ENCODE measurements at regions not wholly inside any gene's neighbourhood (a gene's known extent, or its start where the extent isn't known, plus 50 kb on each side); places are given as distances from the start of the nearest gene placed in this dataset.
"Not testable (repeated sequence)": the region's sequence is repeated elsewhere in the genome, so short reads cannot be mapped to it uniquely, and the experiment has no call there.

DNA sequence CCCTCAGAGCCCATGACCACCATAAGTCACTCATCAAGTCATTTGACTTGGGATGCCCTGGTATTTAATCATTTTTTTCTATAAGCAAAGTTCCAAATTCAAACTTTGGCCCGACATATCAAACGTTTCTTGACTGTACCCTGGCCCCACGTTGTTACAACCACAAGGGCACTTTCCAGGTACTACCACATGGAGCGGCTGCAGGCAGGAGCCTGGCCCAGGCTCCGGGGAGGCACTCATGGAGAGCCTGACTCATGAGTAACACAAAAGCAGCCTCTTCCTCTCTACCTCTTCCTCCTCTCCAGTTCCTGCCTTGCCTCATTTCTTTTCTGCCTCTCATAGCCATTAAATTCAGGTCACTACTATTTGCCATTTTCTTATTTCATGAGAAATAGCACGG lies 87.2 kb downstream of the CDRT15L2 start:
- not testable (repeated sequence) for H3K36me3 Mint-ChIP-seq (ENCODE audit: insufficient read depth in 1 of 3, low read depth in 3 of 3); H2BK20ac ChIP-seq (ENCODE audit: low read depth, low read length, poor library complexity, severe bottlenecking)
- no CpG with 5 or more reads among the region's 6 CpGs for WGBS (ENCODE audit: extremely low coverage, insufficient read length, low lambda C conversion rate)

GRCh38 chr17:20667712-20668111 lies 88.2 kb downstream of the CDRT15L2 start:
- not testable (repeated sequence) for H2BK5ac ChIP-seq (ENCODE audit: insufficient read length, low read length); H3K27ac ChIP-seq (ENCODE audit: insufficient read length, low read depth, low read length); H3K4me3 Mint-ChIP-seq; H2AFZ ChIP-seq (ENCODE audit: low read length); H3K4me1 Mint-ChIP-seq; DNase-seq; H3K23ac ChIP-seq (ENCODE audit: insufficient read length, low read depth, low read length); H2AK5ac ChIP-seq (ENCODE audit: insufficient read length, low read length); H3K79me2 ChIP-seq (ENCODE audit: insufficient read depth, low read length); H3K9me3 ChIP-seq (ENCODE audit: control insufficient read depth, low read depth, low read length); H2BK15ac ChIP-seq (ENCODE audit: low read depth, low read length); H4K5ac ChIP-seq (ENCODE audit: insufficient read length, low read depth, low read length); H3K27me3 Mint-ChIP-seq (ENCODE audit: low read depth); H3K18ac ChIP-seq (ENCODE audit: insufficient read length, low read depth, low read length); H4K91ac ChIP-seq (ENCODE audit: insufficient read length, low read depth, low read length); H2BK120ac ChIP-seq (ENCODE audit: low read depth, low read length, poor library complexity, severe bottlenecking); H3K9me3 Mint-ChIP-seq; H3K36me3 Mint-ChIP-seq (ENCODE audit: insufficient read depth in 1 of 3, low read depth in 3 of 3); H3K27ac Mint-ChIP-seq; H3K79me1 ChIP-seq (ENCODE audit: insufficient read depth, low read depth, low read length, poor library complexity, severe bottlenecking); H3K27me3 ChIP-seq (ENCODE audit: insufficient read depth, low read length); H3K4me1 ChIP-seq (ENCODE audit: insufficient read depth, low read length); H4K8ac ChIP-seq (replicated peaks; ENCODE audit: insufficient read length, low read depth, low read length); H3K14ac ChIP-seq (ENCODE audit: insufficient read depth, low read length); H3K9ac ChIP-seq (ENCODE audit: extremely low read depth, insufficient read length, low read length); H2BK20ac ChIP-seq (ENCODE audit: low read depth, low read length, poor library complexity, severe bottlenecking); H3K4me2 ChIP-seq (ENCODE audit: insufficient read depth, insufficient read length, low read length); H4K20me1 ChIP-seq (ENCODE audit: control insufficient read depth, insufficient read depth, insufficient read length); H3T11ph ChIP-seq (ENCODE audit: low read length); H3K4ac ChIP-seq (ENCODE audit: low read depth, low read length); H3K23me2 ChIP-seq (ENCODE audit: insufficient read length, low read depth, low read length, poor library complexity, severe bottlenecking); H2BK12ac ChIP-seq (ENCODE audit: insufficient read length, low read depth, low read length); H3K56ac ChIP-seq (ENCODE audit: insufficient read length, low read depth, low read length)
- no CpG with 5 or more reads among the region's 2 CpGs for WGBS (ENCODE audit: extremely low coverage, insufficient read length, low lambda C conversion rate)

More for the DNA sequence above, 87.2 kb downstream of the CDRT15L2 start:
- H3K23ac ChIP-seq (ENCODE audit: insufficient read length, low read depth, low read length); H3K27me3 ChIP-seq (ENCODE audit: insufficient read depth, low read length); H3K56ac ChIP-seq (ENCODE audit: insufficient read length, low read depth, low read length); H2BK12ac ChIP-seq (ENCODE audit: insufficient read length, low read depth, low read length); H4K5ac ChIP-seq (ENCODE audit: insufficient read length, low read depth, low read length); H2AFZ ChIP-seq (ENCODE audit: low read length); H3K4me1 Mint-ChIP-seq; H3K79me1 ChIP-seq (ENCODE audit: insufficient read depth, low read depth, low read length, poor library complexity, severe bottlenecking); H3K4ac ChIP-seq (ENCODE audit: low read depth, low read length); H3K9me3 Mint-ChIP-seq; H2BK15ac ChIP-seq (ENCODE audit: low read depth, low read length); H3K27ac ChIP-seq (ENCODE audit: insufficient read length, low read depth, low read length); H3T11ph ChIP-seq (ENCODE audit: low read length); H2AK5ac ChIP-seq (ENCODE audit: insufficient read length, low read length); H4K91ac ChIP-seq (ENCODE audit: insufficient read length, low read depth, low read length); H4K20me1 ChIP-seq (ENCODE audit: control insufficient read depth, insufficient read depth, insufficient read length); H4K8ac ChIP-seq (replicated peaks; ENCODE audit: insufficient read length, low read depth, low read length); H3K18ac ChIP-seq (ENCODE audit: insufficient read length, low read depth, low read length); H3K9me3 ChIP-seq (ENCODE audit: control insufficient read depth, low read depth, low read length); DNase-seq; H3K4me1 ChIP-seq (ENCODE audit: insufficient read depth, low read length); H3K79me2 ChIP-seq (ENCODE audit: insufficient read depth, low read length); H3K14ac ChIP-seq (ENCODE audit: insufficient read depth, low read length); H3K4me2 ChIP-seq (ENCODE audit: insufficient read depth, insufficient read length, low read length); H3K27me3 Mint-ChIP-seq (ENCODE audit: low read depth); H2BK120ac ChIP-seq (ENCODE audit: low read depth, low read length, poor library complexity, severe bottlenecking); H2BK5ac ChIP-seq (ENCODE audit: insufficient read length, low read length); H3K23me2 ChIP-seq (ENCODE audit: insufficient read length, low read depth, low read length, poor library complexity, severe bottlenecking); H3K9ac ChIP-seq (ENCODE audit: extremely low read depth, insufficient read length, low read length); H3K4me3 Mint-ChIP-seq: not testable (repeated sequence)
- H3K27ac Mint-ChIP-seq: peak overlapping the region in 1 of 3 experiments; percentile 29; a peak in 1 of 7 replicates

All from H9 (cell line).